Middle frontal gyrus (tissue), 1 donor: ENCODE measurements at regions not wholly inside any gene's neighbourhood (a gene's known extent, or its start where the extent isn't known, plus 50 kb on each side); places are given as distances from the start of the nearest gene placed in this dataset.
"Not testable (repeated sequence)": the region's sequence is repeated elsewhere in the genome, so short reads cannot be mapped to it uniquely, and the experiment has no call there.

Experiments used
- DNase-seq: peaks from one replicate; pipeline ENCODE4 v3.0.0-alpha.2; 2015; ENCODE audit warnings: low spot score; ENCODE audit errors: extremely low spot score

- DNase-seq, result no peak
Observed at GRCh38 chr7:69035826-69036225, 562.4 kb upstream of the AUTS2 start.

- DNase-seq, result no peak
Observed at GRCh38 chr7:69036301-69036700, 562.0 kb upstream of the AUTS2 start.

- no peak for DNase-seq
Observed at GRCh38 chr7:69038915-69039314, 559.4 kb upstream of the AUTS2 start.

GRCh38 chr7:69042138-69042537, 556.1 kb upstream of the AUTS2 start:
- no peak for DNase-seq

- peak; percentile 14 for DNase-seq
Observed at GRCh38 chr7:69047151-69047754, 551.0 kb upstream of the AUTS2 start.

- DNase-seq, result no peak
Observed at GRCh38 chr7:69049326-69049725, 548.9 kb upstream of the AUTS2 start.

GRCh38 chr7:69052447-69052846, 545.8 kb upstream of the AUTS2 start:
- no peak for DNase-seq

GRCh38 chr7:69060516-69060915, 537.8 kb upstream of the AUTS2 start:
- no peak for DNase-seq

GRCh38 chr7:69062020-69062765, 536.1 kb upstream of the AUTS2 start:
- peak; percentile 42 for DNase-seq

GRCh38 chr7:69067397-69067796, 530.9 kb upstream of the AUTS2 start:
- no peak for DNase-seq

- no peak for DNase-seq
Observed at GRCh38 chr7:69070476-69070875, 527.8 kb upstream of the AUTS2 start.

- no peak for DNase-seq
Observed at GRCh38 chr7:69076566-69076965, 521.7 kb upstream of the AUTS2 start.

- DNase-seq, result peak; percentile 22
Observed at GRCh38 chr7:69078997-69079769, 519.1 kb upstream of the AUTS2 start.

GRCh38 chr7:69087281-69087680, 511.0 kb upstream of the AUTS2 start:
- not testable (repeated sequence) for DNase-seq

- DNase-seq, result no peak
Observed at GRCh38 chr7:69088185-69088584, 510.1 kb upstream of the AUTS2 start.

- DNase-seq, result no peak
Observed at GRCh38 chr7:69090936-69091335, 507.3 kb upstream of the AUTS2 start.

GRCh38 chr7:69091521-69091920, 506.8 kb upstream of the AUTS2 start:
- no peak for DNase-seq

- DNase-seq, result no peak
Observed at GRCh38 chr7:69095127-69095526, 503.1 kb upstream of the AUTS2 start.

GRCh38 chr7:69095649-69096048, 502.6 kb upstream of the AUTS2 start:
- no peak for DNase-seq

- DNase-seq, result no peak
Observed at GRCh38 chr7:69104023-69104422, 494.3 kb upstream of the AUTS2 start.

GRCh38 chr7:69105092-69105491, 493.2 kb upstream of the AUTS2 start:
- DNase-seq, result no peak

GRCh38 chr7:69105981-69106380, 492.3 kb upstream of the AUTS2 start:
- no peak for DNase-seq
